COLO668 (cell line): ENCODE measurements at regions not wholly inside any gene's neighbourhood (a gene's known extent, or its start where the extent isn't known, plus 50 kb on each side); places are given as distances from the start of the nearest gene placed in this dataset.
A peak's percentile ranks its signal among the peaks of the same experiment; 100 is the strongest.
"Not testable (repeated sequence)": the region's sequence is repeated elsewhere in the genome, so short reads cannot be mapped to it uniquely, and the experiment has no call there.

Source experiments
- DNase-seq: peaks from one replicate; lab custom pipeline; 2025; ENCODE audit not compliant: unreplicated experiment; lab: John Stamatoyannopoulos, UW

DNA sequence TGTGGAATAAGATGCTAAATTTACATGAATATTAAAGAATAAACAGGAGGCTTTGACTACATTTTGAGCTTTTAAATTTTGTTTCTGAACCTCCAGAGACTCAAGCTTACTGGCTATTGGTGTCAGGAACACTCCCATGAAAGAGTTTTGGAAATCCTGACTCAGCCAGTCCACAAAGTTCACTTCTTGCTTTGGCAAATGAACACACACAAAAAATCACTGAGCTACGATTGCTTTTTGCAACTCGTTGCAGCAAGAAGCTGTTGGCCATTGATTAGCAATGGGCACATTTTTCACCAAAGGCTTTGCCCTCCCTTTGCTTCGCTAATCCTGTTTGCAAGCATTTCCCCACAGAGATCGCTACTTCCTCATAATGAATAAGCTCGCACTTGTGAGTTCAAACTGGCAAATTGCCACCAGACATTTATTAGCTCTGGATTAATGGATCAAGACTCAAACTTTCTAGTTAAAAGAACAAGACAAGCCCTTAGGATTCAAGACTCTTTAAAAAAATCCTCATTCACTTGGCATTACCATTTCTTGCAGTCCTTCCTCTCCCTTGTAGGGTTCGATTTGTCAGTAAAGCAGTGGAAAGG is 343.2 kb upstream of the ONECUT1 start:
- DNase-seq, result no peak

DNA sequence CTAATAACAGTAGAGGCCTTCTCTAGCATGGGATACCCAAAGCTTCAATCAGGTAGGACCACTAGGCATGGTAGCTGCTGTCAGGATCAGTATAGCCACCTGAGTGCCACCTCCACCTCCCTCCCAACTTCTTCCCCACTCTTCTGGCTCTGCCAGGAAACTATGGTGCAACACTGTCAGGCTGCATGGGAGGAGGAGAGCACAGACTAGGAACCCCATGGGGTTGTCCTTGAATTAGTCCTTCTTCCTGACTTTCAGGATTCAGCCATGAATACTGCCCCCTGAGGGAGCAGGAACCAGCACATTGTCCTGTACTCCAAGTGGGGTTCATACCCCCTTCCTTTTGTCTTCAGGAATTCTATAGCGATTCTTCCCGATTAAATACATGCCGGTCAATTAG is 340.8 kb upstream of the ONECUT1 start:
- no peak for DNase-seq

DNA sequence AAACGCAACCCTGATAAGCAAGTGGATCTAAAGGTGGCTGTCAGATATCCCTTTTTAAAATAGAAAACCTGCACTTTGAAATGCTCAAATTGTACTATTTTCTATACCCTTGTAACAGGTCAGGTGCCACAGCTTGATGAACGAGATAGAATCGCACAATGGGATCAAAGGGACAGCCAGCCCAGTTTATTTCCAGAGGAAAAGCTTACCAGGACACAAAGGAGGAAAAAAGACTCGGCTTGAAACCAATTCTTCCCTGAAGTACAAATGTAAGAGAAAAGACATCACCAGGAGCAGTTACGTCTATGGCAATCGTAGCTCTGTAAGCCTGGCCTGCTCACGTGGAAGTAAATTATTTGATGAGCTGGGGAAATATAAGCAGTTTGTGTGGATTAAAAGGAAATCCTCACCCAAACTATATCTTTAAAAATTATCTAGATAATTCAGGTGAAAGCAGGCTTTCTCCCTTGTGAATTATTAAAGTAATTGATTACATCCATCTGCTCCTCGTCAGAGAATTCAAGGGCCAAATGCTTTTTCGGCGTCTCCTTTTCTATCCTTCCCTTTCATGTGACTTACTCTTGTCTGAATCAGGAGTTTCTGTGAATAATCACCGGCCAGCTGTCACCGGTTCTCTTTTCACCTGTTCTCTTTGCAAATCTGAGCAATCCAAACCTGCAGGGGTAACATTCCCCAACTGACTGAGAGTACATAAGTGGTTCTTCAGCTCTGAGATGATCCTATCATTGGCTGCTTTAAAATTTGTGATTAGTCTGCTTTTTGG is 339.2 kb upstream of the ONECUT1 start:
- DNase-seq, result no peak

DNA sequence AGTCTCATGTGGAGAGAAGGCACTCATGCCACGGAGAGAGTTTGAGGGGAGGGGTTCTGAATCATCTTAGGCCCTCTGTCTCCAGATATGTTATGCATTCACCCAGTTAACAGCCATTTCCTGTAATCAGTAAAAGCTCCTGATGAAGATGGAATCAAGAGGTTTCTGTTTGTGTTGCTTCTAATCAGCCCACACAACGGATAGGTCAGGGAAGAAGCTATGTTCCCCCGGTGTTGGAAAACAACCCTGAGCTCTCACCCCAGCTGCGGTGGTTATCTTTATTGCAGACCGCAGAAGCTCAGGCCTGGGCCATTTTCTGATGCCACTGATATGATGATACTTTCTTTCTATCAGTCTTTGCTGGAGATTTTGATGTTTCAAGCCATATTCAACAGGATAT is 338.5 kb upstream of the ONECUT1 start:
- DNase-seq, result no peak

DNA sequence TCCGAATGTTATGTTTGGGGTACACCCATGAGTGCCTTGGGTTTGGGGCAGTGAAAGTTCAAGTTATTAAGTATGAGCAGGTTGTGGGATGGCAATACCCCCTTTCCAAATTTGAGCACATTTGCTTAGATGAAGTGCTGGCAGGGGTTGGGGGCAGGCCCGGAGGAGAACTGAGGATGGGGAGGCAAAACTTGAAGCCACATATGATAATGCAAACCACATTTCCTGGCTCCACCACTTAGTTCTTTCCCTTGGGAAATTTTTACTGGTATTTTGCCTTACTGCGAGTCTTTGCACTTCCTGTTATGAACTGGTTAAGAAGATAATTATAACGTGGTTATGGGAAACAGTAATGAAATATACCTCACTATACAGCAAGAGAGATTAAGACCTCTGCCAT is 336.0 kb upstream of the ONECUT1 start:
- DNase-seq, result no peak

DNA sequence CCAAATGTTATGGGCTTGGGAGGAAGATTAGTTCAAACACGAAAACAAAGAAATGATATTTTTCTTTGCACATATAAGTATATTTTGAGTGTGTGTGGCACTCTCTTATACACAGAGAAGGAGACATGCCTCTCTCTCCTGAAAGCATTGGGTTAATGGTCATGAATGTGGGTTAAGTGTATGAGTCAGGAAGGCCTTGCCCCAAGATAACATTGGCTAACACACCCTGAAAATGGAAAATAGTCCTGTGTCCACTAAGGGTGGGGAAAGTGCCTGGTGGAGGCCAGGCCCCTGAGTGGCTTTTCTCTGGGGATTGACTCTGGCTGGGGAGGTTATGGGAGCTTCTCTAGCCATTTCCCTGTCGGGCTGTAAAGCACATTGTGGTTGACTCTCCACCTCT is 332.7 kb upstream of the ONECUT1 start:
- no peak for DNase-seq

DNA sequence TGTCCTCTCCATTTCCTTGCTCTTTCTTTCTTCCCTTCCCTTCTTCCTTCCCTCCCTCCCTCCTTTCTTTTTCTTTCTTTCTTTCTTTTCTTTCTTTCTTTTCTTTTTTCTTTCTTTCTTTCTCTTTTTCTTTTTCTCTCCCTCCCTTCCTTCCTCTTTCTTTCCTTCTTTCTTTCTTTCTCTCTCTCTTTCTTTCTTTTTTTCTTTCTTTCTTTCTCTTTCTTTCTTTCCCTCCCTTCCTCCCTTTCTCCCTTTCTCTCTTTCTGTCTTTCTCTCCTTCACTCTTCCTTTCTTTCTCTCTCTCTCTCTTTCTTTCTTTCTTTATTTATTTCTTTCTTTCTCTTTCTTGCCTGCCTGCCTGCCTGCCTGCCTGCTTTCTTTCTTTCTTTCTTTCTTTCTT is 326.8 kb upstream of the ONECUT1 start:
- not testable (repeated sequence) for DNase-seq

DNA sequence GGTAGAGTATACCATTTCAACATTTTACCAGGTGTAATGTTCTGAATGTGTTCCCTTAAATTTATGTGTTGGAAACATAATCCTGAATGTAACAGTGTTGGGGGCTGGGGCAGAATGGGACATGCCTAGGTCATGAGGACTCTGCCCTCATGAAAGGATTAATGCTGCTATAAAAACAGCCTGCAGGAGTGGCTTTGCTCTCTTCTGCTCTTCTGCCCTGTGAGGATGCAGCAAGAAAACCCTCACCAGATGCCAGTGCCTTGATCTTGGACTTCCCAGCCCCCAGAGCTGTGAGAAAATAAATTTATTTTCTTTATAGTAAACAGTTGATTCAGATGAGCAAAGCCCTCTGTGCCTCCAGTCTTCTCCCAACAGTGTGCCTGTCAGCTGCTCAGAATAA is 326.0 kb upstream of the ONECUT1 start:
- peak; percentile 45 for DNase-seq

DNA sequence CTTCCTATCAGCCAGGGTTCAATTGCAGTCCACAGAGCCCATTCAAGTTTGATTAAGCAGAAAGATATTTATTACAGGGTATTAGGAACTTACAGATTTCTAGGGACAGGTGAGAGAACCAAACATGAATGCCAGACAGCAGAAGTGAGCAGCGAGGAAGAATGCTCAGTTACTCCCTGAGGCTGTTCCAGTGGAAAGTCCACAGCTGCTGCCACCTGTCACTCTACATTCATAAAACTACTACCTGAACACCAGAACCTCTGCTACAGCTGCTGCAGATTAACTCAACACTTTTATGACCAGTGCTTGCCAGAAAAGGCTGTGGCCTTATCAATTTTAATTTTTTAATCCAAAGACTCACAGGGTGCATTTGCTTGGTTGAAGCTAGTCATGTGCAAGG is 325.4 kb upstream of the ONECUT1 start:
- DNase-seq, result peak; percentile 61

DNA sequence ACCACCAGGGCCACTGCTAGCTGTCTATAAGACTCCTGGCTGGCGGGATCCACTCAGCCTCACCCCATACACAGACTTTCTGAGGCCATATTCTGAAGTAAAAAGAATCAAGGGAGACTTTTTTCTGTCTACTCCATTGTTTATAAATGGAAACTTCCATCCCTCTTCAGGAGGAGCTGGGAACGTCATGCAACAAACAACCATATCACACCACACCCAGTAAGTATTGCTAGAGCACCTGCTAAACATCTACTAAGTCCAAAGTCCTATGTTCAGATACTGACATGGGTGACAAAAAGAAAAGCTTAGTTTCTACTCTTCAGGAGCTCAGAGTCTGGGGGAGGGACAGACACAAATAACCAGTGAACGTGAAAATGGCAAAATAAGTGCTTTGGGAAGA is 324.8 kb upstream of the ONECUT1 start:
- peak; percentile 15 for DNase-seq

DNA sequence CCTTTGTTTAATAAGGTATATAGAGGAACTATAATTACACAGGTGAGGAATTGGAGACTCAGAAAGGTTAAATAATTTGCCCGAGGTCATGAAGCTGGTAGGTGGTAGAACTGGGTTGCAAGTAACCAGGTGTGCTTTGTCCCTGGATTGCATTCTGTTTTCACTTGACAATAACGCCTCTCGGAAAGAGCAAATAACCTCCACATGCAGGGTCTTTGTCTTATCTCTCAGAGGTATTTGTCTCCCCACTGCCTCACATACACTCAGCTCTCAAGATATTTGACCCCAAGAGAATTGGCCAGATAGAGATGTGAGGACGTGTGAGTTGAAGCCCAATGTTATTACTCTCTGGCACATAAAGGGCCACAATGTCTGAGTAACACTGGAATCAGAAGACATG is 320.9 kb upstream of the ONECUT1 start:
- DNase-seq, result peak; percentile 12

DNA sequence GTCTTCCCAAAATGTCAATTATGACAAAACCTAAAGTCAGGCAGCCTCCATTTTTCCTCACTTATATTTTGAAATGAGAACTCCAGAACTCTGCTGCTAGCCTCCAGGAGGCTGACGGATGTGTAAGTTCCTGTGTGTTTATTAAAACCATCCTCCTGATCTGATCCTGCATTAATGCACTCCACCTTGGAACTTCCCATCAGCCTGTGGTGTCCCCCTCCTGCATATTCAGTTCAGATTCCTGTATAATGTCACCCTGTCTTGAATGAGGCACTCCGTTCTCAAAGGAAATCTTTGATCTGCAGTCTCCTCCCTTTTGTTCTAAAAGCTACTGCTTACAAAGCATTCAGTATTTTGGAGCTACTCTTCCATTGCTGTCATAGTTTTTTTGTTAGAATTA is 318.2 kb upstream of the ONECUT1 start:
- DNase-seq, result no peak

DNA sequence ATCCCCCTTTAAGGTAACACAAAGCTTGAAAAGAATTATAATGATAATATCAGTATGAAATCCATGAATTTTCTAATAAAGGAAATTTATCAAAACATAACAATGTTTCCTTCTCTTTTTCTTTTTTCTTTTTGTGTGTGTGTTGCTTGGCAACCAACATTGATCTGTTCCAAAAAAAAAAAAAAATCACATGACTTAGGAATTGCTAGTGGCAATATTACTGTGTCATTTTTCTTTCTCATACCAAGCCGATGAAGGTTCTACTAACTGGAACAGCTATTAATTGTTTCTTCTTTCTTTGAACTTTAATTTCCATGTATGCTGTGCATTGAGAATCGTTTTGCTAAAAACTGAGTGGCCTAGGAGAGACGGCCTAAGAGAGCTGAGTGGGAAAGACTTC is 317.7 kb upstream of the ONECUT1 start:
- no peak for DNase-seq

DNA sequence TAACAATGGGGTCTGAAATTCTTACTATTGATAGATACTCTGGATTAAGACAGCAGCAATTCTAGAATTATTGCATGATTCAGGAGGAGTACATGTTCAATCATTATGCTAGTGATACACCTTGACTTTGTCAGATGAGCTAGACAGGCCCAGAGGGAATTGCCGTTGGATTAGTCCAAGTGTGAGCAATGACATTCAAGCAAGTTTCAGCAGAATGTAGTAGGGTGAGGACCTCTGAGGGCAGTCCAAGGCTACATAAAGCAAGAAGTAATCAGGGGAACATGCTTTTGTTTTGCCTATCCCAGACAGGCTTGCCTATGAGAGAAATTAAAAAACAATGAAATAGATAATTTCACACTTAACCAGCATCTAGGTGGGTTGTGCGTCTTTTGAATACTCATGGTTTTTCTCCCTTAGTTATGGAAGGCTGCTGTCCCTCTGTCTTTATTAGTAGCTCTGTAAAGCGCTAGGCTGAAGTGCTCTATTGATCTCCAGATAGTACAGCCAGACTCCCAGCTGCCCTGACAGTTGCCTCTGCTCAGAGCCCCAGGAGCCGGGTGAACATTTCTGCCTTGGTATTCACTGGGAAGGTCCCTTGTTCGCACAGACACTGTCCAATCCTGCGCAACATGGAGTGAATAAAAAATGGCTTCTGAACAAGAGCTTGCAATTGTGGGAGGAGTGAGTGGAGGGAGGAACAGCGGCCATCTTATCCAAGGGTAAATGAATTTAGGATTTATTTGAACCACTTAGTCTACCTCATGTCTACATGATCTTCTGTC is 316.6 kb upstream of the ONECUT1 start:
- DNase-seq, result no peak

DNA sequence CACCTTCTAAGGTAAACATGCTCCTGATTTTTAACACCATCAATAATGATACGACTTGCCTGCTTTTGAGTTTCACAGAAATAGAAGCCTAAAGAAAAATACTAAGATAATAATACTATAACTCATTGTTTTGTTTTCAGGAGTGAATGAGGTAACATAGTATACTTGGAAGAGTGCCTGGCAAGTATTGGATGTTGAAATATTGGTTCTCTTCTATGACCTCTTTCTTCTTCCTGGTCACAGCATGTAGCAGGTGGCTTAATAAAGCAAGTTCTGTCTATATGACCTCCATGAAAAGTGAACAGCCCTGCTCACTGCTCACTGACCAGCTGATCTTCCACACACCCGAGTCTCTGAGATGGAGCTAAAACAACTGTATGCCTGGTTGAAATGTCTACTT is 312.3 kb upstream of the ONECUT1 start:
- DNase-seq, result no peak

DNA sequence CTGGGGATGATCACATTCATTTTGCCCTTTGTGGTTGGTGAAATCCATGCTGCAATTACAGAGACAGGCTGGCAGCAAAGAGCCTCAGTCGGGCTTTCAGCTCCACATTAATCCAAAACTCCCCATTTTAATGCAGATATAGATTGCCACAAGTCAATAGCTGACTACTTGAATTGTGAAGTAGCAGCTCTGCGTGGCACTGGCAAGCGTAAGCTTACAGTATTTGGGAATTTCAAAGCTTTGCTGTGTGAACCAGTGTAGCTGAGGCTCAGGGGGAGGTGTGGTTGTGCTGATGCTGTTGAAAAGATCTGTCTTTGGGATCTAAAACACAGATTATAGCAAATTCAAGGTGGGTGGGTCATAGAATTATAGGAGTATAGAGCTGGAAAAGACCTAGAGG is 290.3 kb upstream of the ONECUT1 start:
- no peak for DNase-seq

DNA sequence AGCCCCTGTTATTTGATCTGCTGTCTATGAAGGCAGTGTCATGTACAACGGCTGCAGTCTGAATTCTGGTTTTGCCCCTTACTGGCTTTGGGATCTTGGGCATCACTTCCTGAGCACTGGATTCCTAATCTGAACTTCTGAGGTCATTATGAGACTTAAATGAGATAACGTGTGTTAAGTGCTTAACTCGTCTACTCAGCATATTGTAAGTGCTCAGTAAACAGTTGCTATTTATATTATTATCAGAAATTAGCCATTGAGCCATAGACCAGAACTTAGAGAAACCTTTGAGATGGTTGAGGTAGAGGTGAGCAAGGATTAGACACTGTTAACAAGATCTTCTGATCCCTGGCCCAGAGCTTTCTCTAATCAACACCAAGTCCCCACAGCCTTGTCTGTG is 284.1 kb upstream of the ONECUT1 start:
- DNase-seq, result no peak

DNA sequence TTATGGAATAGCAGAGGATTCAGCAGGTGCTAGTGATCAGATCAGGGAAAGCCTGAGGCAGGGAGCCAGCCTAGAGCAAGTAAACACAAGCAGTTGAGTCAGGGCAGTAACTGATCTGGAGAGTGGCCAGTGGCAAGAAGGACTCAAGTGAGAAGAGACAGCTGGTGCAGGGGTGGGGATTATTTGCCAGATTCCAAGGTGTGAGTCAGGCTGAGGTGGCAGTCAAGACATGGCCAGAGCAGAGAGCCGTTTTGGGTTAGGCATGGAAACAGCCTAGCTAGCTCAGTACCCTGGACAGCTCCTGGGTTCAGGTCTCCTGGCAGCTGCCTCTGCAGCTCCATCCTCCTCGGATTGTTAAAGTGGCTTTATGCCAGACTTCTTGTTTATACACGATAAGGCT is 281.9 kb upstream of the ONECUT1 start:
- DNase-seq, result peak; percentile 49

DNA sequence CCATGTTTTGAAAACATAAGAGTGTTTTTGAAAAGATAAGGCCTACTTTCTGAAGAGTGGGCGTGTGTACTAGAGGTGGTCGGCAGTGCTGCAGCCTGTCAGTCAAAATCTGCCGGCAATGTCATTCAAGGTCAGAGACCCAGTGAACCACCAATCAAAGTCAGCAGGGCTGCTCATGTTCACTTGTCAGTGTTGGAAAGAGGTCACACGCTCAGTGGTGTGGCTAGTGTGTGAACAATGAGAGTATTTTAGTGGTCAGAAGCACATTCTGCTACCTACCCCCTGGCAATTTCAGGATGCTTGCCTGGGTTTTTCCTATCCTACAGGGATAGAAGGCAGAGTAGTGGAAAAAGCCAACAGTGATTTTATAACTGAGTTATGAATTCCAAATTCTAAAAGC is 278.5 kb upstream of the ONECUT1 start:
- DNase-seq, result no peak

DNA sequence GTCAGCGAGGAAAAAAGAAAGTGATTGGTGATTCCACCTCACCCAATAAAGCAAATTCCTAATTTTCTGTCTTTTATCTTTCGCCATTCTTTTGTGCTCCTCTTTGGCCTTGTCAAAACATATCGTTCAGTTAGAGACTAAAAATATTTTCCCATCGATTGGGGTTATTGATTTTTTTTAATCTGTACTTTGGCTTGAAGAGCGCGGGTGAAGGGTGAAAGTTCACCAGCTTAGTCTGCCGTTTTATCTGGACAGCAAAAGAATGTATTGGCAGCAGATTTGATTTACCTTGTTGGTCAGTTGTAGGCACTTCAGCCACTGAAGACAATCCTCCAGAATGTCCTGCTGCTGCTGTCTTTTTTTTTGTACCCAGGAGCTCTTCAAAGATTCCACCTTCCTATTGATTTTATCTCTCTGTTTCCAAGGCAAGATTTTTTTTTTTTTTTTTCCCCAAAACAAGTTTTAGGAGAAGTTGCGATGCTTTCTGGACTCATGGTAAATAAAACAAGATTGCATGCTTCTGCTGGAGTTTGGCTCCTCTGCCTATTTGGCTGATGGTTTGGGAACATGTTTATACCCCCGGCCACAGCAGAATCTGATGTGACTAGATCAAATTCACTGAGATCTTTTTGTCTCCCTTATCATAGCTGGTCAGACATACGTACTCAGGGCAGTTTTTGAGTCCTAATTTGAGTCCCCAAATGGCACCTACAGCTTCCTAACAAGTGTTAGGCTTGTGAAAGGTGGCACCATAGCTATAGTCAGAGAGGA is 269.3 kb upstream of the ONECUT1 start:
- DNase-seq, result no peak

DNA sequence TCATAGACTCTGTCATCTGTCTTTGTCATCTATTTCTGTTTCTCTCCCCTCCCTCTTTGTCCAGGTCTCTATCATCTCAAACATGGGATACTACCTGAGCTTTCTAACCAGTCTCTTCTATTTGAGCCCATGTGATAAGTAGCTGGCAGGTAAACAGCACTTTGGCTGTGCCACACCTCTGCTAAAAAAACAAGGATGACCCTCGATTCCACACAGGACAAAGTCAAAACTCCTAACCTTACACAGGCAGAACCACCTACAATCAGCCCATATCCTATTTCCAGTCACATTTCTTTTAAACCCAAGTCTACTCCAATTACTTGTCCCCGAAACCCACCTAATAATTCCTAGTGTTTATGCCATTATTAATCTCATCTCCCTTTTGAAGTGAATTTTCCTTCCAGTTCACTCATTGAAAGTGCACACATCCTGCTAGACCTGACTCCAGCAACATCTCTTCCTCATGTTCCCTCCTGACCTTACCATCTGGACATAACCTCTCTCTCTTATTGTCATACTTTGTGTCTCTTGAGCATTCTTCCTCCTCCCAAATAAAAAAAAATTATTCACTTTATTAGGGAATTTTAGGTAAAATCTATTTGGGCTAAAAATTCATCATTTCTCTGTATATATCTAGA is 256.1 kb upstream of the ONECUT1 start:
- no peak for DNase-seq
